GM03348 (cell line): ENCODE measurements at regions not wholly inside any gene's neighbourhood (a gene's known extent, or its start where the extent isn't known, plus 50 kb on each side); places are given as distances from the start of the nearest gene placed in this dataset.

Source experiments
- DNase-seq: peaks from one replicate; pipeline ENCODE4 v3.0.0; 2012; ENCODE audit warnings: low spot score

GRCh38 chr7:11895337-11895736 lies 63.3 kb upstream of the THSD7A start:
- DNase-seq = no peak

GRCh38 chr7:11896663-11897062 lies 64.7 kb upstream of the THSD7A start:
- no peak for DNase-seq

GRCh38 chr7:11899247-11899646 lies 67.2 kb upstream of the THSD7A start:
- no peak for DNase-seq

DNA sequence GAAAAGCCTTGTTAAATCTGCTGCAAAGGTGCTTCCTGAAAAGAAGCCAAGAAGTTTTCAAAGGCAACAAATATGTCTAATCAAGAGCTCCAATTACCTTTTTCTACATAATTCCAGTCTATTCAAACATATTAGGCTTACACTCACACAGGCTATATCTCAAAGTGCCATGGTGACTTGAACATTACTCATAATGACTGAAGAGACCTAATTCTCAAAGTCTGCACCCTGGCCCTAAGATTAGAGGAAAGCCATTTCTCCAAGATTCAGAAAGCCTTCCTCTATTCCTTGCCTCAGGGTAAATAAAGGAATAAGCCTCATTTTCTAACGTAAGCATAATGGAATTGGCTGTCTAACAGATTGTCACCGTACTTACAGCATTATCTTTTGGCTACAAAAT lies 78.3 kb upstream of the THSD7A start:
- DNase-seq = no peak

DNA sequence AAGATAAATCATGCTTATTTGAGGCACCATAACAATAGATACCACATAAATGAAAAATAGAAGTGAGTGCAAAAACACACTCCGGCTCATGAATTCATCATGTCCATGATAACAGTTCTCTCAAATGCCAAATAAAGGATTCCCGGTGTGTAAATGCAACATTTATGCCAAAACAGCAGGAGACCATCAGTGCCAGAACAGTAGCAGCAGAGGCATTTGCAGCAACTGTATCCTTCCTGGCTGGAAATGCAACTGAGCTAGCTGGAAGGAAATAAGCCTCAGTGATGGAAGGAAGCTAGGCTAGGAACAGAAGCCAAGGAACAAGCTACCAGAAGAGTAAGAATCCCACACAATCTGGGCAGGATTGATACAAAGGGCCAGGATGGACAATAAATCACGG lies 79.9 kb upstream of the THSD7A start:
- no peak for DNase-seq

GRCh38 chr7:11914645-11915044 lies 82.6 kb upstream of the THSD7A start:
- no peak for DNase-seq

- DNase-seq = no peak
These were observed 91.5 kb upstream of the THSD7A start for GRCh38 chr7:11923376-11923930.

- no peak for DNase-seq
These were observed 99.3 kb upstream of the THSD7A start for GRCh38 chr7:11931307-11931706.

DNA sequence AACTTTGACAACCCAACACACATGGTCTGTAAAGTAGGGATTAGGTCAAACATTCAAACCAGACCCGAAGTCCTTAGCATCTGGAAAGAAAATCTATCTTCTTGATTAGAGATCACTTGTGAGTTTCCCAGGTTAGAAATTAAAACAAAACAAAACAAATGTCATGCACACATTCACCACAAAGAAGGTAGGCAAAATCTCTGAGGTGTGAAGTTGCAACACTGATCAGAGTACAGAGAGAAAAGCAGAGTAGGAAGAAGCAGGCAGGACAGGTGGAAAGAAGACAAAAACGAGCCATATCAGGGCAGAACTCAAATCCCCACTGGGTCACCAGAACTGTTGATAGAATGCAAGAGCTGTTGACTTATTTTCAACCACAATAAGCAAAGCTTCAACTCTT lies 102.8 kb upstream of the THSD7A start:
- no peak for DNase-seq

- no peak for DNase-seq
These were observed 103.9 kb upstream of the THSD7A start for GRCh38 chr7:11935905-11936304.

DNA sequence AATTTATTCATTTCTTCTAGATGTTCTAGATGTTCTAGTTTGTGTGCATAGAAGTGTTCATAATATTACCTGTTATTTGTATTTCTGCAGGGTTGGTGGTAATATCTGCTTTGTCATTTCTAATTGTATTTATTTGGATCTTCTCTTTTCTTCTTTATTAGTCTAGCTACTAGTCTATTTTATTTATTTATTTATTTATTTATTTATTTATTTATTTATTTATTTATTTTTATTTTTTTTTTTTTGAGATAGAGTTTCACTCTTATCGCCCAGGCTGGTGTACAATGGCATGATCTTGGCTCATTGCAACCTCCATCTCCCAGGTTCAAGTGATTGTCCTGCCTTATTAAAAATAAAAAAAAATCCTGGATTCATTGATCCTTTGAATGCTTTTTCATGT lies 114.8 kb upstream of the THSD7A start:
- no peak for DNase-seq

DNA sequence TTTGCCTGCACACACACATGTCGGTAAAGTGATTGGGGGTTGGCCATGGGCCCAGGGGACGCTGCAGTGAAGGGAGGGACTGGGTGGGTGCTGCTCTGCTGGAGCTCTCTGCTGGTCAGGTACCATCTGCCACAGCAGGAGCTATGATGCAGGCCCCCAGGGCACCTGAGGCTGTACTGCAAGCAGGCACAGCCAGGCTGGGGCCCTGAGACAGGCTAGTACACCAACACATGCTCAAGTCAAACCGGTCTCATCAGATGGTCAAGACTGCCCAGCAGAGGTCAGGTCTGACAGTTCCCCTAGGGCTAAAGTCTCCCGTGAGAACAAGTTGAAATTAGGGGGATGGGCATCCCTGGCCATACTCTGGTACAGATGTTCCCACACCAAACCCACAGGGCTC lies 118.3 kb upstream of the THSD7A start:
- DNase-seq = no peak

DNA sequence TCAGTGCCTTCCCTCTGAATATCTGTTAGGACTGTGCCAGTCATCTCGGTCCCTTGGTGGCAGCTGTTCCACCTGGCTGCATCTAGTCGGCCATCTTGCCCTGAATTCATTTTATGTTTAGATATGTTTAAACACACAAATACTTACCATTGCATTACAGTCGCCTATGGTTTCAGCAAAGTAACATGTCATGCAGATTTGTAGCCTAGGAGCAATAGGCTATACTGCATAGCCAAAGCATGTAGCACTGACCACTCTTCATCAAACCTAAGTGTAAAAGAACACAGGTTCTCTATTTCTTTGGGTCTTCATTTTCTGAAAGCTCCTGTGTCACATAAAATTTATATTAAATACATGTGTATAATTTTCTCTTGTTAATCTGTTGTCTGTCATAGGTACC lies 118.9 kb upstream of the THSD7A start:
- no peak for DNase-seq

DNA sequence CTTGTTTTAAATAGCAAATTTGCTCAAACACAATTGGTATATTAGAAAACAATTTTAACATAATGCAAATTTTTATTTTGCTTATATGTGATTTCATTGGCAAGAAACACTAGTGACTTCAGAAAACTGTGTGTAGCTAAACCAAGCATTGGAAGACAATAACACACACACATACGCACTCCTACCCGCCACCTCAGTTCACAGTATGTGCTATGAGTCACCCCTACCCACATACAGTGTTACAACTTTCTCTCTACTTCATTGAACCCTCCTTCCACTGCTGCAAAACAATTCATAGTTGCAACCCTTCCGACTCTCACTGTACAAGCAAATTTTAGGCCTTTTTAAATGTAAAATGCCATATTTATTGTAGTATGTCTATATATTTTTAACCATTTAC lies 119.9 kb upstream of the THSD7A start:
- DNase-seq = no peak

DNA sequence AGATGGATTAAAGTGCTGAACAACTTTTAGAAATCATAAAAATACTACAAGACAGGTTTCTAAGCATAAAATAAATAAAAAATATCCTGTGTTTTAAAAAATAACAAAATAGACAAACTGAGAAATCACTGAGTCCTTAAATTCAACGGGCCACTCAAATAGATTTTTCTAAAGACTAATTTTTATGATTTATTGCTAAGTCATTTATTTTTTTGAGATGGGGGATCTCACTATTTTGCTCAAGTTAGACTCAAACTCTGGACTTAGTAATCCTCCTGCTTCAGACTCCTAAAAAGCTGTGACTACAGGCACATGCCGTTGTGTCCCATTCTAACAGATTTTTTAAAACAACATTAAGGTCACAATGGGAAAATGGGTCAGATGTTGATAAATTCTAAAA lies 121.0 kb upstream of the THSD7A start:
- DNase-seq = no peak

- DNase-seq = no peak
These were observed 125.0 kb upstream of the THSD7A start for GRCh38 chr7:11956991-11957390.

GRCh38 chr7:11957956-11958355 lies 126.0 kb upstream of the THSD7A start:
- no peak for DNase-seq

- no peak for DNase-seq
These were observed 127.1 kb upstream of the THSD7A start for GRCh38 chr7:11959121-11959520.

GRCh38 chr7:11960621-11961020 lies 128.6 kb upstream of the THSD7A start:
- no peak for DNase-seq

GRCh38 chr7:11969643-11970042 lies 137.6 kb upstream of the THSD7A start:
- no peak for DNase-seq

DNA sequence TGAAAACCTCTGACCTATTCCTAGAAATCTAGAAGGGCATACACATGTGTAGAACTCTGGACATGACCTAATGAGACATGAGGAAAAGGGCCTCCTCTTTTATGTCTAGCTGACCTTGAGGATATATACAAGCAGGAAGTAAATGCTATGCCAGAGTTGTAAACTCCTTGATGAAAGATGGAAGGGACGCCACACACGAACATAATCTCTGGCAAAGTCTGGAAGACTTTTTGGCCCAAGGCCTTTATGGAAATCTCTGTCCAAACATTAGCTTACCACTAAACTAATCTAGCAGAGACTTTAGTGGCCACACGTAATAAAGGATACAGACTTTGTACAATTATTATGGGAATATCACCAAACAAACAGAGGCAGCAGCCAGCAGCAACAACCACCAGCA lies 138.1 kb upstream of the THSD7A start:
- no peak for DNase-seq

- no peak for DNase-seq
These were observed 153.4 kb upstream of the THSD7A start for GRCh38 chr7:11985376-11985775.

DNA sequence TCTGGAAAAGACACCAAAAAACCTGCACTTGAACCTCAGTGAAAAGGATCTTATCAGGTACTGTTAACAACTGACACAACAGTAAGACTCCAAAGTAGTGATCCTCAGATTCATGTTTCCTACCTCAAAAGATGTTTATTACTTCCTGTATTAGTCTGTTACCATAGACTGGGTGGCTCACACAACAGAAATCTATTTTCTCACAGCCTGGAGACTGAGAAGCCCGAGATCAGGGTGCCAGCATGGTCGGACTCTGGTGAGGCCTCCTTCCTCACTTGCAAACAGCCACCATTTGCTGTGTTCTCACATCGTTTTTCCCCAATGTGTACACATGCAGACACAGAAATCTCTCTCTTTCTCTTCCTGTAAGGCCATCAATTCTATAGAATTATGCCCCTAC lies 154.0 kb upstream of the THSD7A start:
- no peak for DNase-seq

DNA sequence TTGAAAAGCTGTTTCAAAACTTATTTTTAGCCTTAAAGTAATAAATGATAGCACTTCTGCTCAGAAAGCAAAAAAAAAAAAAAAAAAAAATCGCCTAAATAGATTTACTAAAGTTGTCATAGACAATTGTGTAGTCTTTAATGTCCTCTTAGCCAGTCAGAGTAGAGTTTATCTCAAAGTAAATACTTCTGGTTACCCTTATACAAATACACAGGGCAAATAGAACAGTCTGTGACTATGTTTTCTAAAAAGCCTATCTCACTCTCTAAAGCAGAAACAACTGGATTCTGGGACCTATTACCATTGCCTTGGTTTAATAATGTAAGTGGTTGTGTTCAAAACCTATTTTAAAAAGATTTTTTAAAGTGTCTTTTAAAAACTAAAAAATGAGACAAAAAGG lies 156.2 kb upstream of the THSD7A start:
- DNase-seq = no peak

DNA sequence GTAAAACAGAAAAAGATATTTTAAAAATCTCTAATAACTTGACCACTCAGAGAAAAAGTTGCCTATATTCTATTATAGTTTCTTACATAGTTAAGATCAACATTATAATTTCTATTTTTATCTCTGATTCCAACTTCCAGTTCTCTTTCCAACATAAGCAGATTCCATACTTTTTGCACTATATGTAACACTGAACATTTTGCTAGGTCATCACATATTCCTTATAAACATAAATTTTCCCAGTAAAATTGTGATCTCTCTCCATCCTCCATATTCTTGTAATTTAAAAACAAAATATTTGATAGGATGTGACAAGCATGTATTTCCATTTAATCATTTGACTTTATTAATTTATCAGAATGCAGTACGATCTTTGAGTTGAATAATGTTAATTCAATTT lies 170.4 kb upstream of the THSD7A start:
- no peak for DNase-seq
